ENCODE measurements at regions not wholly inside any gene's neighbourhood (a gene's known extent, or its start where the extent isn't known, plus 50 kb on each side); places are given as distances from the start of the nearest gene placed in this dataset.

- TF ChIP-seq POLR2A (IDR thresholded peaks at IDR 0.05) (no peak), CTCF (IDR thresholded peaks at IDR 0.05) (no peak)
Observed at GRCh38 chr14:51780741-51781140, 79.7 kb upstream of the GNG2 start.

Data from testis (tissue), 2 donors.